HFFc6 (cell line): ENCODE measurements at regions not wholly inside any gene's neighbourhood (a gene's known extent, or its start where the extent isn't known, plus 50 kb on each side); places are given as distances from the start of the nearest gene placed in this dataset.

ENCODE experiments used
- DNase-seq: peaks from one replicate; pipeline ENCODE4 v3.0.0-alpha.2; 2018
- H3K27ac Mint-ChIP-seq: 2 replicates; pipeline ENCODE4 v1.8.0; 2020; ENCODE audit warnings: mild to moderate bottlenecking, mixed read lengths
- H3K27me3 Mint-ChIP-seq: 2 replicates; pipeline ENCODE4 v1.8.0; 2021; ENCODE audit warnings: mild to moderate bottlenecking, moderate library complexity, mixed read lengths; ENCODE audit not compliant: insufficient read depth
- H3K36me3 Mint-ChIP-seq: 2 replicates; pipeline ENCODE4 v1.8.0; 2021; ENCODE audit warnings: low read depth, mixed read lengths
- H3K4me1 Mint-ChIP-seq: 2 replicates; pipeline ENCODE4 v1.8.0; 2020; ENCODE audit warnings: low read depth, mixed read lengths
- H3K4me3 Mint-ChIP-seq: 2 replicates; pipeline ENCODE4 v1.8.0; 2020; ENCODE audit warnings: mild to moderate bottlenecking, moderate library complexity, mixed read lengths
- H3K9me3 Mint-ChIP-seq: 2 replicates; pipeline ENCODE4 v1.8.0; 2020; ENCODE audit warnings: mild to moderate bottlenecking, mixed read lengths
- CTCF ChIP-seq: fragments of 200-600 bp; sonication (generic); IDR thresholded peaks from 2 replicates; pipeline ENCODE4 v1.5.0; 2021; ENCODE audit warnings: antibody characterized with exemption, mild to moderate bottlenecking

- TF ChIP-seq CTCF = no peak
- Mint-ChIP-seq H3K4me1 (no peaks in the 10 kb centered on the region), H3K36me3 (no peaks in the 10 kb centered on the region; the same call in 1 of the 2 replicates), H3K27ac (no peak overlapping the region), H3K4me3 (no peak overlapping the region), H3K9me3 (peaks cover 51% of the 10 kb centered on the region), H3K27me3 (no peaks in the 10 kb centered on the region; the same call in 1 of the 2 replicates)
- no peak for DNase-seq
Measured at GRCh38 chr2:129585760-129586159, 393.7 kb upstream of the RAB6C start.

- Mint-ChIP-seq H3K4me1 (no peaks in the 10 kb centered on the region), H3K4me3 (no peak overlapping the region), H3K27me3 (peaks cover 1% of the 10 kb centered on the region), H3K27ac (no peak overlapping the region), H3K9me3 (peaks cover 45% of the 10 kb centered on the region), H3K36me3 (no peaks in the 10 kb centered on the region; the same call in 1 of the 2 replicates)
- no peak for DNase-seq
- no peak for TF ChIP-seq CTCF
Measured at GRCh38 chr2:129587426-129588064, 391.9 kb upstream of the RAB6C start.

- no peaks in the 10 kb centered on the region for H3K4me1 Mint-ChIP-seq
- no peak overlapping the region for H3K4me3 Mint-ChIP-seq
- TF ChIP-seq CTCF = no peak
- peaks cover 61% of the 10 kb centered on the region for H3K9me3 Mint-ChIP-seq
- no peaks in the 10 kb centered on the region for H3K36me3 Mint-ChIP-seq
- H3K27ac Mint-ChIP-seq = no peak overlapping the region
- DNase-seq = no peak
- no peaks in the 10 kb centered on the region for H3K27me3 Mint-ChIP-seq
Measured at GRCh38 chr2:129604560-129604959, 374.9 kb upstream of the RAB6C start.

- no peak overlapping the region for H3K27ac Mint-ChIP-seq
- no peaks in the 10 kb centered on the region; the same call in 1 of the 2 replicates for H3K36me3 Mint-ChIP-seq
- no peak for TF ChIP-seq CTCF
- peaks cover 55% of the 10 kb centered on the region for H3K9me3 Mint-ChIP-seq
- no peaks in the 10 kb centered on the region for H3K4me1 Mint-ChIP-seq
- H3K4me3 Mint-ChIP-seq = no peak overlapping the region
- DNase-seq = no peak
- H3K27me3 Mint-ChIP-seq = peaks cover under 1% of the 10 kb centered on the region; the same call in 1 of the 2 replicates
Measured at GRCh38 chr2:129605646-129606045, 373.8 kb upstream of the RAB6C start.

- peaks cover 4% of the 10 kb centered on the region; the same call in 1 of the 2 replicates for H3K27me3 Mint-ChIP-seq
Measured at GRCh38 chr2:129606496-129607270, 372.8 kb upstream of the RAB6C start.

More at GRCh38 chr2:129606496-129607270, 372.8 kb upstream of the RAB6C start:
- no peak overlapping the region for H3K4me3 Mint-ChIP-seq
- no peak for DNase-seq
- peaks cover 59% of the 10 kb centered on the region for H3K9me3 Mint-ChIP-seq
- no peaks in the 10 kb centered on the region; the same call in 1 of the 2 replicates for H3K36me3 Mint-ChIP-seq
- no peak for TF ChIP-seq CTCF
- no peak overlapping the region for H3K27ac Mint-ChIP-seq
- no peaks in the 10 kb centered on the region for H3K4me1 Mint-ChIP-seq
